HG02759 (cell line): ENCODE measurements at regions not wholly inside any gene's neighbourhood (a gene's known extent, or its start where the extent isn't known, plus 50 kb on each side); places are given as distances from the start of the nearest gene placed in this dataset.
"Not testable (repeated sequence)": the region's sequence is repeated elsewhere in the genome, so short reads cannot be mapped to it uniquely, and the experiment has no call there.

Source experiments
- ATAC-seq: cut with Tn5 transposase; IDR thresholded peaks from one replicate; pipeline ENCODE4 v1.9.1; 2021; ENCODE audit warnings: mild to moderate bottlenecking, moderate library complexity; ENCODE audit not compliant: unreplicated experiment

DNA sequence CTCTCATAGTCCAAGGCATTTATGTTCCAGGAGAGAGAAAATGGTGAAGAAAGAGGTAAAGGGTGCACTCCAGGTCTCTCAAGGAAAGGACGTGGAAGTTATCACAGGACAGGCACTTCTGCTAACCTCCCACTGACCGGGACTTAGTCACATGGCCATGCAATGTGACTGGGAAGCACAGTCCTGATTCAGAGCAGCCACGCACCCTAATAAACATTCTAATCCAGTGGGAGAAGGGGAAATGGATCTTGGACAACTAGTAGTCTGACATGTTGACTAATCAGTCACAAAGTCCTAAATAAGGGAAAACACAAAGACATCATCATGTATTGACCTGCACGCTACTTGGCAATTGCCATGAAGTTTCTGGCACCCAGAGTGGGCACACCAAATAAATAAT lies 417.5 kb upstream of the ZMIZ1 start:
- no peak for ATAC-seq

GRCh38 chr10:78653555-78653954 lies 415.2 kb upstream of the ZMIZ1 start:
- no peak for ATAC-seq

GRCh38 chr10:78654047-78654590 lies 414.6 kb upstream of the ZMIZ1 start:
- ATAC-seq: no peak

GRCh38 chr10:78655979-78656378 lies 412.8 kb upstream of the ZMIZ1 start:
- no peak for ATAC-seq

DNA sequence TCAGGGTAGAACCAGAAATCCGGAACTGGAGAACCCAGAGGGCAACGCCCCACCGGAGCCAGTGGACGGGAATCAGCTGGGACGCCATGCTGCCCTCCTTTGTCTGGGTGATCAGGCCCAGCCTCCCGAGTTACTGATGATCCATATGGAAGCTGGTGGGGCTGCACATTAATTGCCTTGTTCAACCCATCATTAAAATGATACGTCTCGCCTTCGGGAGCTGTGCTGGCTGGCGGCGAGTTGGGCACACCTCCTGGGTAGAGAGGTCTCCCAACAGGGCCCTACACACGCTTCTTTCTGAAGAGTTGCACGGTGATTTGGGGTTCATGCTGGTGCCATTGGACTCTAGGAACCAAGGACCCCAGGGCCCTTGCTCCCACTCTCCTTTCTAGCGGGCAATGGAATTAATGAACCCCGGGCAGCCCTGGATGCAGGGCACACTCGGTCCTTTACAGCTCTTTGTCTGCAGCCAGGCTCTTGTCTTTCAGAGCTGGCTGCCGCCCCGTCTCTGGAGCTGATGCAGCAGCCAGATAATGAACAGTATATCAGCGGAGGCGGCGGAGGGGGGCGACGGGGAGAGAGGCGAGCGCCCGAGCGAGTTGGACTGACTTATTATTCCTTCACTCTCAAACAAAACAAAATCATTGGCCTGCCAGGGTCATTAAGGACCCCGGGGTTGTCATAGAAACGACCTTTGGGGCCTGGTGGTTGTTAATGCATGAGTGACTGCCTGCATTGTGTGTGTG lies 412.2 kb upstream of the ZMIZ1 start:
- ATAC-seq: no peak

DNA sequence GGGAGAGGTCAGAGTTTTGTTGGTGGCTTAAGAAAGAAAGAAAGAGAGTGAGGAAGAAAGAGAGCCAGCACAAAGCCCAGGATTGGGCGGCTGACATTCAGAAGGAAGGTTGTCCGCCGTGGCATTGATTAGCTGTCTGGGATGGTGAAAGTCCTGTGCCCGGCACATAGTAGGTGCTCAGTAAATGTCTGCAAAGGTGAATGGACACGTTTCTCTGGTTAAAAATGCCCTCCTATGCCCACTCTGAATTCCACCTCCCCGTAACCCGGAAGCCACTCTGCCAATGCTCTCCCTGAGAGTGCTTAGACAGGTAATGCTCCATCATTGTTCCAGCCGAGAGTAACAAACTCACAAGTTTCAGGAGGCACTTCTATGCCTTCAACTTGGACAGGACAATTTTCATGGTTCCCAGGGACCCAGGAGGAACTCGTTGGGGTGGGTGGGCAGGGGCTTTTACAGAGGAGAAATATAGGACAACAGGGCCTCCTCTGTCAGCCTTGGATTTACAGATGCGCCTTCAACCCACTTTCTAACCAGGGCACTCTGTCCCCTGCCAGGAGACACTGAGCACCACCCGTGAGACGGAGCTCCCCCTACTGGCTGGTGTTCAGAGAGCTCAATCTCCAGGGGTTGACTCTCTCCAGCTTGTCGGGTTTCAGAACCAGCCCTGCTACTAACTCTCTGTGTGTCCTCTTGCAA lies 411.5 kb upstream of the ZMIZ1 start:
- ATAC-seq: peak; percentile 70

GRCh38 chr10:78657862-78658165 lies 411.0 kb upstream of the ZMIZ1 start:
- no peak for ATAC-seq

DNA sequence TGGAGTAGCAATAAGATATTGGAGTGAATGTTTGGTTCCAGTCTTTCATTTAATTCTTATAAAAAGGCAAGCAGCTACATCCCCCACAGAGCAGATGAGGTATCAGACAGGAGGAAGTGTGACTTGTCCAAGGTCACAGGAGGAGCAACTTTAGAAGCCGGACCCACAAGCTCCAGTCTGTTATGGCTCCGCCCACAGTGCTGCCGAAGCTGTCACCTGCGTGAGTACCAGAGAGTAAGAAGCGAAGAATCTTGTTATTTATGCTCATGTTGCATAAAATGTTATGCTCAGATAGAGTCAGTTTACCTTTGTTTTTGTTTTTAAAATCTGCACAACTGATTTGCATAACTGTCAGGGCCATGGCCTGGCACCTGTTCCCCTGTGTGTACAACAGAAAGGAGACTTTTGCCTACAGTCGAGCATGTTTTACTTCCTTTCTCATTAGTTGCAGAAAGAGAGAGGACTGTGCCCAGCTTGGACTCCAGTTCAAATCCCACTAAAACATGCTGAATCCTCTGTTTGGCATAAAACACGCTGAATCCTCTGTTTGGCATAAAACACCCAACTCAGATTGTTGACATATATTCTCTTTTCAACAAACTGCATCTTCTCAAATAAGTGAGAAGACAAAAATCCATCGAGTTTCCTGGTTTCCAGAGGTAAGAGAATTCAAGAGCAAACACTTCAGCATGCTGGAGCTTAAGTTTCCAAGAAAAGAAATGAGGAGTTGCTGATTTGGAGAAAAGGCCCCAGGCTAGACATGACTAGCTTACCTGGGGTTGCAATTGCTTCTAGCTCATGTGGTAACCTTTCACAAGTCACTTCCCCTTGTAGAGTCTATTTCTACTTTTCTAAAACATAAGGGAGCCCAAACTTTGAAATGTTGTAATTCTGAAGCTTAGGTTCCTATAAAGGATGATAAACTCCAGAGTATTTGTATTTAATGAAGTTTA lies 409.8 kb upstream of the ZMIZ1 start:
- peak; percentile 73 for ATAC-seq

GRCh38 chr10:78659598-78659967 lies 409.2 kb upstream of the ZMIZ1 start:
- no peak for ATAC-seq

DNA sequence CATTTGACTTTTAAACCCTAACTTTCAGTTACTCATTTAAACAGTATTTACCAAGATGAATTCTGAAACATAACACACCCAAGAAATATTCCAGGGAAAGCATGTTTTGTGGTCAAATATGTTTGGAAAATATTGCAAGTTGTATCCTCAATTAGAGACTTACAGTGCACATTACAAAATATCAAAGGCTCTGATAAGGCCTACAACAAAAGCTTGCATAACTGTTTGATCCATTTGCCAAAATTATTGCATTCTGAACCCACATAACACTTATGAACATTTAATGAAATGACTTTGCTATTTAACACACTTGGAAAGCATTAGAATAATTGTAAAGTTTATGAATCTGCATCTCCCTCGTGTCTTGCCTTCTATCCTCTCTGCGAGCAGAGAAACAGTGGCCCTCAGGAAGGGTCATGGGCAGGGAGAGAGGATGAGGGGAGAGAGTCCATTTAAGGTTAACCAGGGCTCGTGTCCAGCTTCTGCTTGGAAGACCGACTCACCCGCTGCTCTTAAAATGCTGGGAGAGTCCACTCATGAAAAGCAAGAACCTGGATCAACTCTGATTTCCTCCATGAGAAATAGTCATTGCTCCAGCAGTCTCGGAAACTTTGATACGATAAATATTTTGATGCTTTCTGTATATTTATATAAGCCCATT lies 408.2 kb upstream of the ZMIZ1 start:
- no peak for ATAC-seq

- no peak for ATAC-seq
Measured at GRCh38 chr10:78663721-78664120, 405.0 kb upstream of the ZMIZ1 start.

GRCh38 chr10:78664929-78665553 lies 403.7 kb upstream of the ZMIZ1 start:
- ATAC-seq: no peak

DNA sequence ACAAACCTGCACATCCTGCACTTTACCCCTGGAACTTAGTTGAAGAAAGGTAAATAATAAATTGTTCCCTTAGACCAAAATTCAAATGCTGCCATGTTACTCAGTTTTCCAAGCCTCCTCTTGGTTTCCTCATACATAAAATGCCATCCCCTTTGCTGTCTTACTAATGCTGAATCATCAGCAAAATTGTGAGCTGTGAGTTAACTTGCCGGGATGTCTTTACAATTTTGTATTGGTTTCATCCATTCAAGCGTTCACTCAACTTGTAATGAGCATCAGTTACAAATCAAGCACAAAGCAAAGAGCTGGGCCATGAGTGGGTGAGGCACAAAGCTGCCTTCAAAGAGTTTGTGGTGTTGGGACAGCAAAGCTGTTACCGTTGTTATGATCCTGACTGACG lies 395.8 kb upstream of the ZMIZ1 start:
- no peak for ATAC-seq

GRCh38 chr10:78681141-78681540 lies 387.6 kb upstream of the ZMIZ1 start:
- not testable (repeated sequence) for ATAC-seq

- not testable (repeated sequence) for ATAC-seq
Measured at GRCh38 chr10:78681986-78682385, 386.8 kb upstream of the ZMIZ1 start.

GRCh38 chr10:78684947-78685346 lies 383.8 kb upstream of the ZMIZ1 start:
- ATAC-seq: no peak

- ATAC-seq: no peak
Measured at GRCh38 chr10:78685466-78686103, 383.2 kb upstream of the ZMIZ1 start.

DNA sequence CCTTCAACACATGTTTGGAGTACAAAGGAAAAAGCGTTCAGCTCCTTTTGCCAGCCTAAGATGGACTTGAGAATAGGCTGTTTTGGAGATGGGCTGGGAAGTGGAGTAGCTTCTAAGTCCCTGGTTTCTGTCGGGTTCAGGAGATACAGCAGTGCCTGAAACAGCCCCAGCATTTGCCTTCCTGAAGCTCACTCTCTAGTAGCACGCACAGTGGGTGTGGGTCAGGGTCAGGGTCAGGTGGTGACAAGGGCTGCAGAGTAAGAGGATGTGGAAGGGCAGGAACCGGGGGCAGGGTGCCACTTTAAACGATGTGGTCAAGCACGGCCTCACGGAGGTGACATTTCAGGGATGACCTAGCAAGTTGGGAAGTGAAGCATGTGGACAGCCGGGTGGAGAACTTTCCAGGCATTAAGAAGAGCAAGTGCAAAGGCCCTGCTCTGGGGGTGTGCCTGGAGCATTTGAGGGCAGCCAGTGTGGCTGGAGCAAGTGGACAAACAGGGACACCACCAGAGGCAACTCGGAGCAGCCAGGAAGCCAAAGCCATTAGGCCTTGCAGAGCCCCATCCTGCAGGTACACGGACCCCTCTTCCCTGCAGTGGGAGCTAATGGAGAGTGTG lies 382.2 kb upstream of the ZMIZ1 start:
- no peak for ATAC-seq

DNA sequence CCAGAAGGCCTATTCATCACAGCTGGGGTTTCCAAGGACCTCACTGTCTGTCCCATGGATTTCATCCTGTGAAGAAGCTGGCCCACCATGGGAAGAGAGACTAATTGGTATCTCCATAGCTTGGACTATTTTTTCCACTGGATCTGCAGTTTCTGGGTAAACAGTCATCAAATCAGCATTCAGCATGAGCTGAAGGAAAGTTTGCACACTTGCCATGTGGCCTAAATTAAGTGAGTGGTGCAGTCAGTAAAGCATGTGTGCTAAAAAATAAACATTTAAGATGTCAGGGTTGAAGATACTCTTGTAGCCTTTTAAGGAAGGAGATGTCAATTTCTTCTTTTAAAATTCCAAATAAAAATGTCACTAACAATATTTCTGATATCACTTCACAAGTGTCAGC lies 381.1 kb upstream of the ZMIZ1 start:
- no peak for ATAC-seq
